ENCODE measurements at regions not wholly inside any gene's neighbourhood (a gene's known extent, or its start where the extent isn't known, plus 50 kb on each side); places are given as distances from the start of the nearest gene placed in this dataset.

GRCh38 chr5:71811779-71812178 lies 92.7 kb downstream of the CARTPT start:
- TF ChIP-seq POLR2AphosphoS5 (IDR thresholded peaks at IDR 0.05; ENCODE audit: low read depth, low read length) (no peak), POLR2A (IDR thresholded peaks at IDR 0.05; ENCODE audit: low read depth, low read length) (no peak), TAF1 (IDR thresholded peaks at IDR 0.05; ENCODE audit: borderline replicate concordance, low read depth, low read length) (no peak)
